PC-3 (cell line): ENCODE measurements at regions not wholly inside any gene's neighbourhood (a gene's known extent, or its start where the extent isn't known, plus 50 kb on each side); places are given as distances from the start of the nearest gene placed in this dataset.
A peak's percentile ranks its signal among the peaks of the same experiment; 100 is the strongest.

Experiments
- ATAC-seq: fragments of 200-7000 bp; cut with Tn5 transposase; 2 replicates; pipeline ENCODE4 v1.9.1; 2020; ENCODE audit warnings: mild to moderate bottlenecking, moderate library complexity
- BruUV-seq: library from RNA; stranded (reverse); fragments of 400-500 nt; replicated peaks from 2 replicates; lab custom pipeline; 2021; lab: Mats Ljungman, UMichigan
- CTCF ChIA-PET: fragments of 300-600 bp; sonication (Branson Sonifier 250); formaldehyde crosslinking; loops from one replicate; lab custom pipeline; 2022; ENCODE audit warnings: antibody characterized with exemption; lab: Charles Lee
- POLR2A ChIA-PET: fragments of 300-600 bp; sonication (Branson Sonifier 250); formaldehyde crosslinking; loops from one replicate; lab custom pipeline; 2022; ENCODE audit warnings: antibody characterized with exemption; ENCODE audit not compliant: unreplicated experiment; lab: Charles Lee
- DNase-seq: peaks from one replicate; pipeline ENCODE4 v3.0.0-alpha.2; 2015
- H2AFZ ChIP-seq: fragments of 300-600 bp; sonication (generic); 2 replicates; pipeline ENCODE4 v1.6.0; 2016; ENCODE audit warnings: antibody characterized with exemption, low read length
- H3F3A ChIP-seq: fragments of 300-600 bp; sonication (generic); one replicate; pipeline ENCODE4 v1.6.0; 2017; ENCODE audit warnings: antibody characterized with exemption, low read length, control low read depth, mild to moderate bottlenecking; ENCODE audit not compliant: unreplicated experiment
- H3K27ac ChIP-seq: fragments of 300-600 bp; sonication (generic); 2 replicates; pipeline ENCODE4 v1.5.1; 2016; ENCODE audit warnings: mild to moderate bottlenecking, low read length
- H3K27me3 ChIP-seq: fragments of 300-600 bp; sonication (generic); 2 replicates; pipeline ENCODE4 v1.6.1; 2016; ENCODE audit warnings: low read length, mixed read lengths
- H3K36me3 ChIP-seq: fragments of 300-600 bp; sonication (generic); 2 replicates; pipeline ENCODE4 v1.6.1; 2016; ENCODE audit warnings: low read depth, mixed run types, low read length, mixed read lengths
- H3K4me1 ChIP-seq: fragments of 300-600 bp; sonication (generic); 2 replicates; pipeline ENCODE4 v1.5.1; 2016; ENCODE audit warnings: low read length; ENCODE audit not compliant: insufficient read depth
- H3K4me2 ChIP-seq: fragments of 300-600 bp; sonication (generic); 2 replicates; pipeline ENCODE4 v1.6.0; 2016; ENCODE audit warnings: low read length
- H3K4me3 ChIP-seq: fragments of 300-600 bp; sonication (generic); 2 replicates; pipeline ENCODE4 v1.5.1; 2016; ENCODE audit warnings: mild to moderate bottlenecking, low read length, mixed read lengths
- H3K79me2 ChIP-seq: fragments of 300-600 bp; sonication (generic); 2 replicates; pipeline ENCODE4 v1.6.1; 2017; ENCODE audit warnings: low read length, mixed read lengths
- H3K9ac ChIP-seq: fragments of 300-600 bp; sonication (generic); 2 replicates; pipeline ENCODE4 v1.6.0; 2016; ENCODE audit warnings: mild to moderate bottlenecking, low read length
- H3K9me2 ChIP-seq: fragments of 300-600 bp; sonication (generic); replicated peaks from 2 replicates; pipeline ENCODE4 v1.6.1; 2016; ENCODE audit warnings: mixed run types, low read length, mixed read lengths
- H3K9me3 ChIP-seq: fragments of 300-600 bp; sonication (generic); 2 replicates; pipeline ENCODE4 v1.6.1; 2016; ENCODE audit warnings: low read length, mixed read lengths
- H4K20me1 ChIP-seq: fragments of 300-600 bp; sonication (generic); 2 replicates; pipeline ENCODE4 v1.6.1; 2016; ENCODE audit warnings: low read length, mixed read lengths
- CTCF ChIP-seq: fragments of 300-600 bp; sonication (generic); conservative IDR thresholded peaks from 2 replicates; pipeline ENCODE4 v1.5.1; 2017; ENCODE audit warnings: antibody characterized with exemption, low read depth, mild to moderate bottlenecking, low read length
- EZH2 ChIP-seq: fragments of 300-600 bp; sonication (generic); IDR thresholded peaks from one replicate; pipeline ENCODE4 v1.6.1; 2017; ENCODE audit warnings: antibody characterized with exemption, mild to moderate bottlenecking, low read length; ENCODE audit not compliant: unreplicated experiment
- EZH2phosphoT487 ChIP-seq: fragments of 300-600 bp; sonication (generic); IDR thresholded peaks from 2 replicates; pipeline ENCODE4 v1.6.1; 2018; ENCODE audit warnings: mild to moderate bottlenecking, antibody characterized with exemption, low read length, borderline replicate concordance
- intact Hi-C: fragments of 100-400 bp; cut with micrococcal nuclease; formaldehyde crosslinking; loops from 2 replicates; pipeline ENCODE4 v1.9.0; 2023

- Histone ChIP-seq H3K4me1 (no peaks in the 10 kb centered on the region), H3F3A (no peaks in the 10 kb centered on the region), H3K4me2 (no peak overlapping the region), H3K36me3 (no peaks in the 10 kb centered on the region), H3K9me2 (no peaks in the 10 kb centered on the region), H3K9me3 (no peaks in the 10 kb centered on the region), H3K9ac (no peak overlapping the region), H3K79me2 (no peaks in the 10 kb centered on the region), H2AFZ (no peak overlapping the region), H4K20me1 (no peaks in the 10 kb centered on the region), H3K4me3 (no peak overlapping the region), H3K27me3 (peaks cover 7% of the 10 kb centered on the region; the same call in 1 of the 2 replicates), H3K27ac (no peak overlapping the region)
- DNase-seq (no peak), ATAC-seq (no peak)
- ChIA-PET POLR2A (no interaction called here), CTCF (no interaction called here)
- no TSS peak for BruUV-seq
- no peak for TF ChIP-seq EZH2
- TF ChIP-seq CTCF: no peak
- TF ChIP-seq EZH2phosphoT487: no peak
- intact Hi-C loops: loop anchor here (5.0 kb wide), 1 partner anchor 777 kb away; no protein-coding TSS in a partner anchor
These were observed 161.7 kb downstream of the YTHDC2 start for GRCh38 chr5:113675166-113675565.

GRCh38 chr5:113678202-113678601, 164.7 kb downstream of the YTHDC2 start:
- H3K4me2 ChIP-seq: no peak overlapping the region
- H3K36me3 ChIP-seq: no peaks in the 10 kb centered on the region
- H4K20me1 ChIP-seq: no peaks in the 10 kb centered on the region
- BruUV-seq: no TSS peak
- H3K9me3 ChIP-seq: no peaks in the 10 kb centered on the region
- no peak overlapping the region for H3K27ac ChIP-seq
- H3K4me3 ChIP-seq: no peak overlapping the region
- no peaks in the 10 kb centered on the region for H3K4me1 ChIP-seq
- ATAC-seq (no peak), DNase-seq (no peak)
- no peaks in the 10 kb centered on the region for H3K79me2 ChIP-seq
- ChIA-PET CTCF (no interaction called here), POLR2A (no interaction called here)
- no peaks in the 10 kb centered on the region for H3K9me2 ChIP-seq
- H2AFZ ChIP-seq: no peak overlapping the region
- H3F3A ChIP-seq: no peaks in the 10 kb centered on the region
- TF ChIP-seq EZH2phosphoT487 (no peak), EZH2 (no peak), CTCF (no peak)
- H3K27me3 ChIP-seq: peaks cover 7% of the 10 kb centered on the region; the same call in 1 of the 2 replicates
- H3K9ac ChIP-seq: no peak overlapping the region
- intact Hi-C loops: loop anchor here (5.0 kb wide), 1 partner anchor 774 kb away; no protein-coding TSS in a partner anchor

- no peak overlapping the region for H3K9ac ChIP-seq
- intact Hi-C loops: loop anchor here (5.0 kb wide), 1 partner anchor 773 kb away; no protein-coding TSS in a partner anchor
- ATAC-seq (no peak), DNase-seq (peak; percentile 70)
- H3K36me3 ChIP-seq: no peaks in the 10 kb centered on the region
- H3K27ac ChIP-seq: no peak overlapping the region
- H3K4me1 ChIP-seq: no peaks in the 10 kb centered on the region
- no TSS peak for BruUV-seq
- no peaks in the 10 kb centered on the region for H3F3A ChIP-seq
- no peaks in the 10 kb centered on the region for H4K20me1 ChIP-seq
- ChIA-PET POLR2A (no interaction called here), CTCF (no interaction called here)
- no peaks in the 10 kb centered on the region for H3K9me2 ChIP-seq
- H3K79me2 ChIP-seq: no peaks in the 10 kb centered on the region
- no peak overlapping the region for H3K4me2 ChIP-seq
- TF ChIP-seq CTCF (peak; percentile 68), EZH2 (no peak)
- H3K4me3 ChIP-seq: no peak overlapping the region
- H2AFZ ChIP-seq: no peak overlapping the region
- H3K27me3 ChIP-seq: peaks cover 7% of the 10 kb centered on the region; the same call in 1 of the 2 replicates
- no peaks in the 10 kb centered on the region for H3K9me3 ChIP-seq
These were observed 165.6 kb downstream of the YTHDC2 start for GRCh38 chr5:113678924-113679575.
